ENCODE measurements at regions not wholly inside any gene's neighbourhood (a gene's known extent, or its start where the extent isn't known, plus 50 kb on each side); places are given as distances from the start of the nearest gene placed in this dataset.
"Not testable (repeated sequence)": the region's sequence is repeated elsewhere in the genome, so short reads cannot be mapped to it uniquely, and the experiment has no call there.

DNA sequence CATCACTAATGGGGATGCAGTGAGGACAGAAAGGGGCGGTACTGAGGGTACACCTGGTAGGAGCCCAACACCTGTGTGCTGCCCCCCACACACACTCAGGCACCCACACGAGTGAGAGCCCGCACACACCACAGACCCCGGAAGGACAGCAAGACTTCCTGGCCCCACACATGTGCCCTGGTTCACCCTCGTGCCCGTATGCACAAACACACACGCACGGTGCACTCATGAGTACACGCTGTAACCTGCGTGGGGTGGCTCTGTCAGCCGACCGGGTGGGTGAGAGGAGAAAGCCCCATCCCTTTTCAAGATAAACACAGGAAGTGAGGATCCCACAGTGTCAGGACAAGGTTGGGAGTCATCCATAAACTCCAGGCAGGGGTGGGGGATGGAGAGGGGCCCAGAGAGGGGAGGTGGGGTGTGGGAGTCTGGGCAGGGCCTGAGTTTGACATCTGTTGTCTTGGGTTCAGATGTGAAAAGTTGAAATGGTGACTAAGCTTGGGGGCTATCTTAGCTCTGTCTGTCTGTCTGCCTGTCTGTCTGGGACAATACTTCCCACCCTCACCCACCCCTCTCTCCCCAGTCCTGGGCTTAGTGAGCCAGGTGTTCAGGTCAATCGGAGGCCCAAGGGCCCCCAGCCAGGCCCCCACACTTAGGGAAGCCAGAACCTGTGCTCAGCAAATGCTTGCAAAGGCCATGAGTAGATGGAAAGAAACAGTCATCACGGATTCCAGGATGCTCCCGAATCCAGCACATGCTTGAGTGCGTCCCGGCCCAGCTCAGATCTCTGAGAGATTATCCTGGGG lies 119.8 kb upstream of the ZBTB40 start:
- no peak overlapping the region for H3K4me3 ChIP-seq (ENCODE audit: low read length in 2 of 2)
- no peaks in the 10 kb centered on the region for H3K9me3 ChIP-seq (ENCODE audit: control insufficient read depth, low read length)
- WGBS, 2 donors, result 48 to 54% methylated on average over 17 of the region's 17 CpGs
- H3K27me3 ChIP-seq (ENCODE audit: control insufficient read depth in 1 of 2, insufficient read depth in 2 of 2, low read length in 1 of 2), result no peaks in the 10 kb centered on the region
- no peaks in the 10 kb centered on the region for H3K36me3 ChIP-seq (ENCODE audit: control insufficient read depth in 1 of 2, insufficient read depth in 2 of 2, low read length in 1 of 2)
- ATAC-seq (ENCODE audit: low FRiP score), result peak; percentile 29
- no peaks in the 10 kb centered on the region for H3K4me1 ChIP-seq (ENCODE audit: control insufficient read depth in 1 of 2, insufficient read depth in 2 of 2, low read length in 2 of 2)
- intact Hi-C loops (cut with DNase I), result no loop called here
- no peak for DNase-seq
- no peak overlapping the region for H3K27ac ChIP-seq (ENCODE audit: low read depth in 1 of 2, low read length in 2 of 2)

DNA sequence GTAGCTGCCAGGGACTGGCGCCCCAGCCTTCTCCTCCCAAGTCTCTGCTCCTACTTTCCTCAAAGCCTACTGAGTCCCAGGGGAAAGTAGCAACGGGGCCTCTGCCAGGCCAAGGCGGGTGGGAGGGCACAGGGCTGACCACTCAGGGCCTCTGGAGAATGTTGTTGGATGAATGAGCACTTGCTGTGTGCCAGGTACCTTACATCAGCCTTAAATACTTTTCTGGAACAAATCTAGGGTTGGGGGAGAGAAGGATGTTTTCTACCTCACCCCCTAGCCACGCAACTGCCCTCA lies 119.3 kb upstream of the ZBTB40 start:
- H3K27me3 ChIP-seq (ENCODE audit: control insufficient read depth in 1 of 2, insufficient read depth in 2 of 2, low read length in 1 of 2), result no peaks in the 10 kb centered on the region
- WGBS, 2 donors, result 12 to 16% methylated on average over 4 of the region's 4 CpGs
- no peak overlapping the region for H3K4me3 ChIP-seq (ENCODE audit: low read length in 2 of 2)
- no peaks in the 10 kb centered on the region for H3K36me3 ChIP-seq (ENCODE audit: control insufficient read depth in 1 of 2, insufficient read depth in 2 of 2, low read length in 1 of 2)
- no peak overlapping the region for H3K27ac ChIP-seq (ENCODE audit: low read depth in 1 of 2, low read length in 2 of 2)
- DNase-seq (no peak), ATAC-seq (ENCODE audit: low FRiP score) (peak; percentile 11)
- H3K4me1 ChIP-seq (ENCODE audit: control insufficient read depth in 1 of 2, insufficient read depth in 2 of 2, low read length in 2 of 2), result no peaks in the 10 kb centered on the region
- H3K9me3 ChIP-seq (ENCODE audit: control insufficient read depth, low read length), result no peaks in the 10 kb centered on the region
- intact Hi-C loops (cut with DNase I), result no loop called here

DNA sequence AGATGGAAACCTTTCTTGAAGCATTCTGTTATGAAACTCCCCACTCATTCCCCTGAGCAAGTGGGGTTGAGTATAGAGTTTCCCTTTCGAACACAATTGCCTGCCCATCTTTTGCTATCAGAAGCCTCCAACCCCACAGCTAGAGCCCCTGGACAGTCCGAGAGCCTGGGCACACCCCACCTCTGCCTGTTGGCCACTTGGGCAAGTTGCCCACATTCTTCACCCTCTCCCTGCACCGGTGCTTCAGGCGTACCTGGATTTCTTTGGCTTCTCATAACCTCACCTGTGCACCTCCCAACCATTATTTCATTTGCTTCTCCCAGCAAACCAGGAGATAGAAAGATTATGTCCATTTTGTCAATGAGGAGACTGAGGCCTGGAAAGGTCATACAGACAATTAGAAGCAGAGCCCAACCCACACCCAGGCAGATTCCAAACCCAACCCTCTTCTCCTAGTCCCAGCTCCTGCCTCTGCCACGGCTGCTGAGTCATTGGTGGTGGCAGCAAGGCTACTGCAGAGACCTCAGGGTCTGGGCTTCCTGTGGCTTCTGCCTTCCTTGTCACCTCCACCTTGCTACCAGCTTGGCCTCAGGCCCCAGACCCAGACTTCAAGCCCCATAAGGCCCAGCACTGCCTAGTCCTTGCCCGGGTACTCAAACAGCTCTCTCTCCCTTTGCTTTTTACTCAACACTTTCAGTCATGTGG lies 118.7 kb upstream of the ZBTB40 start:
- Histone ChIP-seq H3K36me3 (ENCODE audit: control insufficient read depth in 1 of 2, insufficient read depth in 2 of 2, low read length in 1 of 2) (no peaks in the 10 kb centered on the region), H3K4me3 (ENCODE audit: low read length in 2 of 2) (no peak overlapping the region), H3K27ac (ENCODE audit: low read depth in 1 of 2, low read length in 2 of 2) (no peak overlapping the region), H3K9me3 (ENCODE audit: control insufficient read depth, low read length) (no peaks in the 10 kb centered on the region), H3K4me1 (ENCODE audit: control insufficient read depth in 1 of 2, insufficient read depth in 2 of 2, low read length in 2 of 2) (no peaks in the 10 kb centered on the region), H3K27me3 (ENCODE audit: control insufficient read depth in 1 of 2, insufficient read depth in 2 of 2, low read length in 1 of 2) (no peaks in the 10 kb centered on the region)
- ATAC-seq (ENCODE audit: low FRiP score) (no peak), DNase-seq (no peak)
- 47 to 54% methylated on average over 6 of the region's 6 CpGs for WGBS, 2 donors
- intact Hi-C loops (cut with DNase I), result no loop called here

DNA sequence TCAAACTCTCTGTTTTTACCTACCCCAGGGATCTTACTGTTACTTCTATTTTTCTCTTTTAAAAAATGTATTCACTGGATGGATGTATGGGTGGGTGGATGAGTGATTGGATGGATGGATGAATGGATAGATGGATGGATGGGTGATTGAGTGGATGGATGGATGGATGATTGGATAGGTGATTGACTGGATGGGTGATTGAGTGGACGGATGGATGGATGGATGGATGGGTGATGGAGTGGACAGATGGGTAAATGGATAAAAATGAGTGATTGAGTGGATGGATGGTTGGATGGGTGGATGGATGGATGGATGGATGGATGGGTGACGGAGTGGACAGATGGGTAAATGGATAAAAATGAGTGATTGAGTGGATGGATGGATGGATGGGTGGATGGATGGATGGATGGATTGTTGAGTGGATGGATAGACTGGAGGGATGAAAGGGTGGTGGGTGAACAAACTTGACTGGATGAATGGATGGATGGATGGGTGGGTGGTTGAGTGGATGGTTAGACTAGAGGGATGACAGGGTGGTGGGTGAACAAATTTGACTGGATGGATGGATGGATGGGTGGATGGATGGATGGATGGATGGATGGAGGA lies 118.0 kb upstream of the ZBTB40 start:
- DNase-seq (no peak), ATAC-seq (ENCODE audit: low FRiP score) (no peak)
- H3K27ac ChIP-seq (ENCODE audit: low read depth in 1 of 2, low read length in 2 of 2), result no peak overlapping the region
- intact Hi-C loops (cut with DNase I), result no loop called here
- no peak overlapping the region for H3K4me3 ChIP-seq (ENCODE audit: low read length in 2 of 2)
- 86 to 96% methylated on average over 2 of the region's 2 CpGs for WGBS, 2 donors
- no peaks in the 10 kb centered on the region for H3K9me3 ChIP-seq (ENCODE audit: control insufficient read depth, low read length)
- H3K27me3 ChIP-seq (ENCODE audit: control insufficient read depth in 1 of 2, insufficient read depth in 2 of 2, low read length in 1 of 2), result no peaks in the 10 kb centered on the region
- no peaks in the 10 kb centered on the region for H3K4me1 ChIP-seq (ENCODE audit: control insufficient read depth in 1 of 2, insufficient read depth in 2 of 2, low read length in 2 of 2)
- H3K36me3 ChIP-seq (ENCODE audit: control insufficient read depth in 1 of 2, insufficient read depth in 2 of 2, low read length in 1 of 2), result no peaks in the 10 kb centered on the region

DNA sequence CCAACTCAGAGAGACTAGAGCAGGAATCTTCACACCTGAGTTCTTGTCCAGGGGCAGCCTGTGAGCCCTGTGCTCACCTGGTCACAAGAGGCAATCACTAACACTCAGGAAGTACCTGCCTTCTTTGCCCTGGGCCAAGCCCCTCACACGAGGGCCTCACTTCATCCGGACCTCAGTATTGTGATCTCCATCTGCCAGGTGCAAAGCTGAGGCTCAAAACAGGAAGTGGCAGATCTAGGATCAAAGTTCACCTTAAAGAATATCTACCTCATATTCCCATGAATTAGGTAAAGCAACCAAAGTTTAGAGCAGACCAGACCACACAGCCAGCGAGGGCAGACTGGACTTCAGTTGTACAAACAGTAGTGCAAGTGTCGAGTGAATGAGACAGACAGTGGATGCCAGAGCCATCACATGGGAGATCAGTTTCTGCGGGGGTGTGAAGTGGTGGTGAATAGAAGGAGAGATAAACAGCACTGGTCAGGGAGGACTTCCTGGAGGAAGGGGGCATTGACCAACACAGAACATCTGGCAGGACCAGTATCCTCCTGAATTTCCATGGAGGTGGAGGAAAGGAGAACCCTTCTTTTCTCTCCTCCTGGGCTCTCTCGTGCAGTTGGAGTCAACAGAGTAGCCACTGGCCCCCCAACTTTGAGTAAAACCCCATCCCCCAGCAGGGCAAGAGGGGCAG lies 116.6 kb upstream of the ZBTB40 start:
- H3K9me3 ChIP-seq (ENCODE audit: control insufficient read depth, low read length), result no peaks in the 10 kb centered on the region
- 41 to 57% methylated on average over 6 of the region's 6 CpGs for WGBS, 2 donors
- no peaks in the 10 kb centered on the region for H3K4me1 ChIP-seq (ENCODE audit: control insufficient read depth in 1 of 2, insufficient read depth in 2 of 2, low read length in 2 of 2)
- H3K36me3 ChIP-seq (ENCODE audit: control insufficient read depth in 1 of 2, insufficient read depth in 2 of 2, low read length in 1 of 2), result no peaks in the 10 kb centered on the region
- no peak overlapping the region for H3K4me3 ChIP-seq (ENCODE audit: low read length in 2 of 2)
- DNase-seq (no peak), ATAC-seq (ENCODE audit: low FRiP score) (no peak)
- intact Hi-C loops (cut with DNase I), result no loop called here
- H3K27ac ChIP-seq (ENCODE audit: low read depth in 1 of 2, low read length in 2 of 2), result no peak overlapping the region
- H3K27me3 ChIP-seq (ENCODE audit: control insufficient read depth in 1 of 2, insufficient read depth in 2 of 2, low read length in 1 of 2), result no peaks in the 10 kb centered on the region

DNA sequence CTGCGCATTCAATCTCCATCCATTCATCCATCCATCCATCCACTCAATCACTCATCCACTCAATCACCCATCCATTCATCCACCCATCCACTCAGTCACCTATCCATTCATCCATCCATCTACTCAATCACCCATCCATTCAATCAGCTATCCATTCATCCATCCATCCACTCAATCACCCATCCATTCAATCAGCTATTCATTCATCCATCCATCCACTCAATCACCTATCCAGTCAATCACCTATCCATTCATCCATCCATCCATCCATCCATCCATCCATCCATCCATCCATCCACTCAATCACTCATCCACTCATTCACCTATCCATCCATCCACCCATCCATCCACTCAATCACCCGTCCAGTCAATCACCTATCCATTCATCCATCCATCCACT lies 115.4 kb upstream of the ZBTB40 start:
- not testable (repeated sequence) for H3K36me3 ChIP-seq (ENCODE audit: control insufficient read depth in 1 of 2, insufficient read depth in 2 of 2, low read length in 1 of 2); H3K27me3 ChIP-seq (ENCODE audit: control insufficient read depth in 1 of 2, insufficient read depth in 2 of 2, low read length in 1 of 2)
- WGBS, 2 donors, result 93 to 97% methylated on average over 2 of the region's 2 CpGs

DNA sequence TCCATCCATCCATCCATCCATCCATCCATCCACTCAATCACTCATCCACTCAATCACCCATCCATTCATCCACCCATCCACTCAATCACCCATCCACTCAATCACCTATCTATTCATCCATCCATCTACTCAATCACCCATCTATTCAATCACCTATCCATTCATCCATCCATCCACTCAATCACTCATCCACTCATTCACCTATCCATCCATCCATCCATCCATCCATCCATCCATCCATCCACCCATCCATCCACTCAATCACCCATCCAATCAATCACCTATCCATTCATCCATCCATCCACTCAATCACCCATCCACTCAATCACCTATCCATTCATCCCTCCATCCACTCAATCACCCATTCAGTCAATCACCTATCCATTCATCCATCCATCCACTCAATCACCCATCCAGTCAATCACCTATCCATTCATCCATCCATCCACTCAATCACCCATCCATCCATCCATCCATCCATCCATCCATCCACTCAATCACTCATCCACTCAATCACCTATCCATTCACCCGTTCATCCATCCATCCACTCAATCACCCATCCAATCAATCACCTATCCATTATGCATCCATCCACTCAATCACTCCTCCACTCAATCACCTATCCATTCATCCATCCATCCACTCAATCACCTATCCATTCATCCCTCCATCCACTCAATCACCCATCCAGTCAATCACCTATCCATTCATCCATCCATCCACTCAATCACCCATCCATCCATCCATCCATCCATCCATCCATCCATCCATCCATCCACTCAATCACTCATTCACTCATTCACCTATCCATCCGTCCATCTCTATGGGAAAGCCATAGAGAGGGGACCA lies 114.7 kb upstream of the ZBTB40 start:
- DNase-seq; H3K27me3 ChIP-seq (ENCODE audit: control insufficient read depth in 1 of 2, insufficient read depth in 2 of 2, low read length in 1 of 2); H3K9me3 ChIP-seq (ENCODE audit: control insufficient read depth, low read length); H3K27ac ChIP-seq (ENCODE audit: low read depth in 1 of 2, low read length in 2 of 2); H3K4me1 ChIP-seq (ENCODE audit: control insufficient read depth in 1 of 2, insufficient read depth in 2 of 2, low read length in 2 of 2); H3K36me3 ChIP-seq (ENCODE audit: control insufficient read depth in 1 of 2, insufficient read depth in 2 of 2, low read length in 1 of 2); intact Hi-C loops (cut with DNase I); ATAC-seq (ENCODE audit: low FRiP score); H3K4me3 ChIP-seq (ENCODE audit: low read length in 2 of 2): not testable (repeated sequence)
- 79 to 89% methylated on average over 2 of the region's 2 CpGs for WGBS, 2 donors

More for the DNA sequence above, 115.4 kb upstream of the ZBTB40 start:
- H3K4me3 ChIP-seq (ENCODE audit: low read length in 2 of 2); H3K27ac ChIP-seq (ENCODE audit: low read depth in 1 of 2, low read length in 2 of 2); ATAC-seq (ENCODE audit: low FRiP score); H3K4me1 ChIP-seq (ENCODE audit: control insufficient read depth in 1 of 2, insufficient read depth in 2 of 2, low read length in 2 of 2); DNase-seq; H3K9me3 ChIP-seq (ENCODE audit: control insufficient read depth, low read length); intact Hi-C loops (cut with DNase I): not testable (repeated sequence)

DNA sequence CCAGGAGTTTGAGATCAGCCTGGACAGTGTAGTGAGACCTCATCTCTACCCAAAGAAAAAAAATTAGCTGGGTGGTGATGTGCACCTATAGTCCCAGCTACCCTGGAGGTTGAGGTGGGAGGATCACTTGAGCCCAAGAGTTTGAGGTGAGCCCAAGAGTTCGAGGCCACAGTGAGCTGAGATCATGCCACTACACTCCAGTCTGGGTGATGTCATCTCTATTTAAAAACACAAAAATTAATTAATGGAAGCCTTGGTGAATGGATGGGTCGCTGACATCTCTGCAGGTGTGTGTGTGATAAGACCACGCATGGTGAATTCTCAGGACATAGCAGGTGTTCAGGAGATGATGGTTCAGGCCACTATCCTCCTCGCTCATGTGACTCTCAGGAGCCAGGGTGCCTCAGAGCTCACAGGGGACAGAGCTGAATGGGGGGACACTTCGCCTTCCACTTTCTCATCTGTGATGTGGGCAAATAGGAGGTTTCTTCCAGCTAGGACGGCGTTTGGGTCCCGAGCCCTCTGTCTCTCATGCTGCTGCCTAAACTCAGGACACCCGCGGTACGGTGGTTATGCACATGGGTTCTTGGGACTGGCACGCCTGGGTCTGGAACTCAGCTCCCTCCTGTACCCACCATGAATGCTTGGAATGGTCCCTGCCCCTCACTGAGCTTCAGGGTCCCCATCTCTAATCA lies 113.4 kb upstream of the ZBTB40 start:
- no peaks in the 10 kb centered on the region for H3K36me3 ChIP-seq (ENCODE audit: control insufficient read depth in 1 of 2, insufficient read depth in 2 of 2, low read length in 1 of 2)
- H3K27me3 ChIP-seq (ENCODE audit: control insufficient read depth in 1 of 2, insufficient read depth in 2 of 2, low read length in 1 of 2), result no peaks in the 10 kb centered on the region
- no peak overlapping the region for H3K4me3 ChIP-seq (ENCODE audit: low read length in 2 of 2)
- no peaks in the 10 kb centered on the region for H3K9me3 ChIP-seq (ENCODE audit: control insufficient read depth, low read length)
- no peak for ATAC-seq (ENCODE audit: low FRiP score)
- DNase-seq, result no peak
- H3K27ac ChIP-seq (ENCODE audit: low read depth in 1 of 2, low read length in 2 of 2), result no peak overlapping the region
- no peaks in the 10 kb centered on the region for H3K4me1 ChIP-seq (ENCODE audit: control insufficient read depth in 1 of 2, insufficient read depth in 2 of 2, low read length in 2 of 2)
- WGBS, 2 donors, result 86 to 88% methylated on average over 12 of the region's 12 CpGs
- intact Hi-C loops (cut with DNase I), result no loop called here

Data from aorta (tissue), 5 donors.